Posterior cingulate gyrus (tissue), 11 donors: ENCODE measurements at regions not wholly inside any gene's neighbourhood (a gene's known extent, or its start where the extent isn't known, plus 50 kb on each side); places are given as distances from the start of the nearest gene placed in this dataset.
"Not testable (repeated sequence)": the region's sequence is repeated elsewhere in the genome, so short reads cannot be mapped to it uniquely, and the experiment has no call there.

Source experiments
- DNase-seq, 10 donors: peaks; one replicate each; pipeline versions ENCODE4 v3.0.0 to v3.0.0-alpha.2; 2020 to 2021; ENCODE audit warnings: mixed read lengths in 3 of 10
- intact Hi-C: fragments of 100-400 bp; cut with DNase I; formaldehyde crosslinking; loops from one replicate; pipeline ENCODE4 v1.15.1; 2023

- peak in 2 of 10 donors; percentile 11 to 70 for DNase-seq
- intact Hi-C loops = no loop called here
Measured at GRCh38 chr16:51535591-51535990, 384.5 kb upstream of the SALL1 start.

GRCh38 chr16:51532551-51532950, 381.5 kb upstream of the SALL1 start:
- DNase-seq = no peak
- intact Hi-C loops = no loop called here

DNA sequence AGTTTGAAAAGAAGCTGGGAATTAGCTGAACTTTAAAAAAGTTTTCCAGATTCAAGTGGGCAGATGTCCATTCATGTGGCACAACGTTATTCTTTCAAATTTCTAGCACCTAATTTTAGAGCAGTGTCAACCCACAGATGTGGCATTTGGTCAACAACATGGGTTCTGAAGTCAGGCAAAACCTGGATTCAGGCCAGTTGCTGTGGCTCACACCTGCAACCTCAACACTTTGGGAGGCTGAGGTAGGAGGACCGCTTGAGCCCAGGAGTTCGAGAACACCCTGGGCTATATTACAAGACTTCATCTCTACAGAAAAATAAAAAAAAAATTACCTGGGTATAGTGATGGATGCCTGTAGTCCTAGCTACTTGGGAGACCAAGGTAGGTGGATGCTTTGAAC, 380.2 kb upstream of the SALL1 start:
- DNase-seq = no peak
- intact Hi-C loops = no loop called here

- intact Hi-C loops = loop anchor here (10.0 kb wide), 1 partner anchor 373 kb away; the partner anchor contains the start of gene SALL1
Measured at GRCh38 chr16:51527349-51527748, 376.3 kb upstream of the SALL1 start.

DNA sequence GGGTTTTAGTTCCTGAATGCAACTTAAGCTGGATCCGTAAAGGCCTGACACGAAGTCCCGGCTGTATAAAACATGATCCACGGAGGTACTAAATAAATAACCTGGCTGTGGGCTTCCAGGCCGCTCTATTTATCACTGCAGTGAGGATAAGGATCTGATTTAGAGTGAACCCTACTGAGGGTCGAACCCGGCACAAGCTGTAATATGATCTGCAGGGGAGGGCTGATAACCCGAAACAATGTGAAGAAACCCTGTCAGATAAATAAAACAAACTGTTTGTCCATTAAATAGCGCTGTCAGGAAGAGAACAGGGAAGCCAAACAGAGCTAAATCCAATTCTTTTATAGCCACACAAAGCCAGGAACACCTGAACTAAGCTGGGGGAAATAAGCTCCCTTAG, 375.6 kb upstream of the SALL1 start:
- intact Hi-C loops = loop anchor here (10.0 kb wide), 1 partner anchor 372 kb away; the partner anchor contains the start of gene SALL1
- DNase-seq = no peak

More at GRCh38 chr16:51527349-51527748, 376.3 kb upstream of the SALL1 start:
- no peak for DNase-seq

DNA sequence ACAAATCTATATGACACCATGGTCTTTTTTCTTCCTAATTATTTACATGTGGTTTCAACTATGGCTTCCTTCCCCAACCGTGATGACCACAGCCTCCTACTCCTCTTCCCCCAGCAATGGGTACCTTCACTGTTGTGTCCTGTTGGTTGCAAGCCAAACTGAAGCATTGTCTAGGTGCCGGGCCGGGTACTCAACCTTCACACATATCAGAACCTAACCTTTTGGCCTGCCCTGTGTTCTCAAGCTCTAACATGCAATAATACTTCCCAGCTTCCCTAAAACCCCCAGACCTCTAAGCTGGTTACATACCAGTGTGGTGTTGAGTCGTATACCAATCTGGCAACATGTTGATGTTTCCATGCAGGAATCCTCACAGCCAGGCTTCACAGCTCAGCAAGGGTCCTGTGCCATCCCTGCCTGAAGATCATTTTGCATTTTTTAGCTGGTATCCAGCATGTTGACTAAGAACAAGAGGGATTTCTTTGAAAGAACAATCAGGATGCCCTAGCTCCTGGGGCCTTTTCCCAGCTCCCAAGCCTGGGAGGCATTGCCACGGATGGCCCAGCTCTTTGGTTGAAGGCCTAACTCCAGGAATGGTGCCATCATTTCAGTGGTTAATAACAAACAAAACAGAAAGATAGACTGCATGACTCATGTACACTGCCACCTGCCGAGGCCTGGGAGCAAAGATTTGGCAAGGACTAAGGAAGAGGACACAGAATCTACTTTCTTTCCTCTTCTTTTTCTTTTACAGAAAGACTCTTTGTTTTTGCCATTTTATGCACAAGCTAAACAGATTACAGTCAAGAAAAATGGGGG, 373.7 kb upstream of the SALL1 start:
- intact Hi-C loops = loop anchor here (10.0 kb wide), 1 partner anchor 370 kb away; the partner anchor contains the start of gene SALL1
- DNase-seq = peak in 8 of 10 donors; percentile 13 to 91 (median 43)

DNA sequence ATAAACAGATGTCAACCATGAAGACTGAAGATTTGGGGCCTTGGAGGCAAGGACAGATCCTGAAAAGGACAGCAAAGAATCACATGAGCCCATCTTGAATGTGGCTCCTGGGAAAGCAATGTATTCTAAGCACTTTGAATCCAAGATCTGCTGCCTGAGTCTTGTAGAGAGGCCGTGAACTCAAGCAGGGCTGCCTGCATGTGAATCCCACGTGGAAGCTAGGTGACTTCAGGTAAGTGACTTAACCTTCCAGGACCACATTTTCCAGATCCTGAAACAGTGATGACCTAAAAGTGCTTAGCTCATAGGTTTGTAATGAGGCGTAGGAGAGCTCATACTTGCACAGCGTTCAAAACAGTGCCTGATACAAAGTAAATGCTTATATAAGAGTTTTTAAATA, 373.0 kb upstream of the SALL1 start:
- intact Hi-C loops = loop anchor here (10.0 kb wide), 1 partner anchor 369 kb away; the partner anchor contains the start of gene SALL1

GRCh38 chr16:51523400-51523799, 372.3 kb upstream of the SALL1 start:
- no peak for DNase-seq
- intact Hi-C loops = loop anchor here (10.0 kb wide), 1 partner anchor 369 kb away; the partner anchor contains the start of gene SALL1

More for the DNA sequence above, 373.0 kb upstream of the SALL1 start:
- DNase-seq = no peak

GRCh38 chr16:51522902-51523301, 371.8 kb upstream of the SALL1 start:
- DNase-seq = no peak
- intact Hi-C loops = loop anchor here (10.0 kb wide), 1 partner anchor 368 kb away; the partner anchor contains the start of gene SALL1

DNA sequence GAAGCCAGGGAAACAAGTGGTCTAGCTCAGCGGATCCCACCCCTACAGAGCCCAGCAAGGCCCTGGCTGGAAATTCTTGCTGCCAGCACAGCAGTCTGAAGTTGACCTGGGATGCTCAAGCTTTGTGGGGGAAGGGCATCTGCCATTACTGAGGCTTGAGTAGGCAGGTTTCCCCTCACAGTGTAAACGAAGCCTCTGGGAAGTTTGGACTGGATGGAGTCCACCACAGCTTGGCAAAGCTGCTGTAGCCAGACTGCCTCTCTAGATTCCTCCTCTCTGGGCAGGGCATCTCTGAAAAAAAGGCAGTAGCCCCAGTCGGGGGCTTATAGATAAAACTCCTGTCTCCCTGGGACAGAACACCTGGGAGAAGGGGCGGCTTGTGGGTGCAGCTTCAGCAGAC, 365.9 kb upstream of the SALL1 start:
- intact Hi-C loops, DNase-seq: not testable (repeated sequence)

GRCh38 chr16:51510416-51510815, 359.3 kb upstream of the SALL1 start:
- intact Hi-C loops = no loop called here
- peak in 1 of 10 donors; percentile 26 for DNase-seq

- intact Hi-C loops = no loop called here
- DNase-seq = no peak
Measured at GRCh38 chr16:51509336-51509735, 358.3 kb upstream of the SALL1 start.

GRCh38 chr16:51508490-51509212, 357.6 kb upstream of the SALL1 start:
- intact Hi-C loops = no loop called here
- no peak for DNase-seq

DNA sequence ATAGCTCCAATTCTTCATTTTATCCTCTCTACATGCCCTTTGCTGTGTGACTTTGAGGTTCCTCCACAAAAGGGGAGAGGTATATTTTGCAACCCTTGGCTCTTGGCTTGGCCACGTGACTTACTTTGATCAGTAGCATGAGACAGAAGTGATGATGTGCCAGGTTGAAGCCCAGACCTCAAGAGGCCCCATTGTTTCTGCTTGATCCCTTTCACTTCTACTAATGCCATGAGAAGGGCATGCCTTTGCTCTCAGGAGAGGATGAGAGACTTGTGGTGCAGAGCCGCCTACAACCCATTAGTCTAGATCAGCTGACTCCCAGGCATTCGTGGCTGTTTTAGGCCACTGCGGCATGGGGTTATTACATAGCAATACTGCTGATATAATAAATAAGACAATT, 356.2 kb upstream of the SALL1 start:
- DNase-seq = no peak
- intact Hi-C loops = no loop called here

- intact Hi-C loops = no loop called here
- no peak for DNase-seq
Measured at GRCh38 chr16:51500306-51500705, 349.2 kb upstream of the SALL1 start.

- intact Hi-C loops = no loop called here
Measured at GRCh38 chr16:51497541-51498211, 346.6 kb upstream of the SALL1 start.

DNA sequence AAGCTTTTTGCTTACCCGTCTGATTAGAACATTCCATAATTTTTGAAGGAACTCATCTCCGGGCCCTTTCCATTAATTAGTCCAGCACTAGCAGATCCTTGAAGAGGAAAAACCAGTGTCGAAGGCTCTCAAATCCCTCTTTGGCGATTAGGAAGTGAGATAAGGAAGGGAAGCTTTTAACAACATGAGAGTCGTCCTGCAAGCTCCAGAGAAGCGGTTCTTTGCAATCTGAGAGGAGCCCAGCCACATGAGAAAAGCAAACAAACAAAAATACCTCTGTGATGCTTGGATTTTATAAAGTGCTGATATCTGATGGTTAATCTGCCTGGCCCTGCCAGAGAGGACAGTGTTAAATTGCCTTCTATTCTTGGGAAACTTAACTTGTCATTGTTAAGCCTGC, 339.8 kb upstream of the SALL1 start:
- intact Hi-C loops = no loop called here
- no peak for DNase-seq

More at GRCh38 chr16:51497541-51498211, 346.6 kb upstream of the SALL1 start:
- no peak for DNase-seq

GRCh38 chr16:51487880-51488279, 336.8 kb upstream of the SALL1 start:
- no peak for DNase-seq
- intact Hi-C loops = no loop called here

DNA sequence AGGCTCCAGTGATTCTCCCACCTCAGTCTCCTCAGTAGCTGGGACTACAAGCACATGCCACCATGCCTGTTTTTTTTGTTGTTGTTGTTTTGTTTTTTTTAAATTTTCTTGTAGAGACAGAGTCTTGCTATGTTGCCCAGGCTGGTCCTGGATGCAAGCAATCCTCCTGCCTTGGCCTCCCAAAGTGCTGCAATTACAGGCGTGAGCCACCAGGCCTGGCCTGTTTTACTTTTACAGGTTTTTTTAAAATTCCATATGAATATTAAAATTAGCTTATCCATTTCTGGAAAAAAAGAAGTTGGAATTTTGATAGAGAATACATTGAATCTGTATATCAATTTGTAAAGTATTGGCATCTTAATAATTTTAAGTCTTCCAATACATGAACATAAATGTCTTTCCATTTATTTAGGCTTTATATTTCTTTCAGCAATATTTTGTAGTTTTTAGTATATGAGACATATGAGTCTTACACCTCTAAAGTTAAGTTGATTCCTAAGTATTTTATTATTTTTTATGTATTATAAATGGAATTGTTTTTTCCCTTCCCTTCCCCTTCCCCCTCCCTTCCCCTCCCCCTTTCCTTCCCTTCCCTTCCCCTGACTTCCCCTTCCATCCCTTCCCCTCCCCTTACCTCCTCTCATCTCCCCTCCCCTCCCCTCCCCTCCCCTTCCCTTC, 323.5 kb upstream of the SALL1 start:
- intact Hi-C loops = no loop called here
- DNase-seq = no peak

- intact Hi-C loops = no loop called here
- DNase-seq = no peak
Measured at GRCh38 chr16:51473091-51473490, 322.0 kb upstream of the SALL1 start.
